ENCODE measurements at regions not wholly inside any gene's neighbourhood (a gene's known extent, or its start where the extent isn't known, plus 50 kb on each side); places are given as distances from the start of the nearest gene placed in this dataset.

DNA sequence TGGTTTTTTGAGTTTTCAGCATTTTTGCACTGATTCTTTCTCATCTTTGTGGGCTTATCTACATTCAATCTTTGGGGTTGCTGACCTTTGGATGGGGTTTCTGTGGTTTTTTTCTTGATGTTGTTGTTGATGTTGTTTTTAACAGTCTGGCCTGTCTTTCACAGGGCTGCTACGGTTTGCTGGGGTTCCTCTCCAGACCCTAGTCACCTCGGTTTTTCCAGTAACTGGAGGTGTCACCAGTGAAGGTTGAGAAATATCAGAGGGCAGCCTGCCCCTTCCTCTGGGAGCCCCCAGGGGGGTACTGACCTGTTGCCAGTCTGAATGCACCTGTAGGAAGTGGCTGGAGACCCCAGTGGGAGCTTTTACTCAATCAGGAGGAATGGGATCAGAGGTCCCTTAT is 365.4 kb downstream of the JRKL start:
- no peak overlapping the region for H2AFZ ChIP-seq (replicated peaks; ENCODE audit: low read length, poor library complexity)
- intact Hi-C loops (cut with micrococcal nuclease): no loop called here
- no peak overlapping the region for H3K9ac ChIP-seq (ENCODE audit: low read depth, low read length)

More for the DNA sequence above, 365.4 kb downstream of the JRKL start:
- BruUV-seq (replicated peaks): no TSS peak
- WGBS, 2 experiments (ENCODE audit: extremely low coverage in 2 of 2, insufficient read length in 1 of 2): no CpG with 5 or more reads among the region's 2 CpGs
- Histone ChIP-seq H2AK5ac (ENCODE audit: low read depth, low read length) (no peak overlapping the region), H3K56ac (ENCODE audit: extremely low read depth, insufficient read depth, low read length) (no peak overlapping the region), H4K8ac (ENCODE audit: low read depth in 2 of 2, low read length in 2 of 2) (no peak overlapping the region), H3K27ac (ENCODE audit: insufficient read depth, low read length) (no peak overlapping the region), H3K79me1 (ENCODE audit: low read depth in 1 of 2, low read length in 2 of 2) (no peaks in the 10 kb centered on the region), H3K4me1 (ENCODE audit: control insufficient read depth, insufficient read depth, low read length) (no peaks in the 10 kb centered on the region), H3K23ac (ENCODE audit: low read depth, low read length) (no peak overlapping the region), H3K36me3 (ENCODE audit: control insufficient read depth, insufficient read depth, low read length) (no peaks in the 10 kb centered on the region), H3K9me1 (ENCODE audit: insufficient read depth, low read length) (no peaks in the 10 kb centered on the region), H3K18ac (ENCODE audit: low read depth, low read length) (no peak overlapping the region), H4K91ac (ENCODE audit: insufficient read depth, low read depth, low read length) (no peak overlapping the region), H3K4me3 (ENCODE audit: insufficient read depth, low read depth, low read length) (no peak overlapping the region), H4K20me1 (ENCODE audit: insufficient read depth, low read length) (no peaks in the 10 kb centered on the region), H2AK9ac (replicated peaks; ENCODE audit: low read depth, low read length, poor library complexity) (no peak overlapping the region), H3K4ac (ENCODE audit: low read depth, low read length) (no peak overlapping the region), H2BK5ac (ENCODE audit: low read depth, low read length, poor library complexity, severe bottlenecking) (no peak overlapping the region), H2BK15ac (ENCODE audit: low read depth, low read length) (no peak overlapping the region), H2BK20ac (ENCODE audit: low read depth, low read length) (no peak overlapping the region), H3K27me3 (ENCODE audit: control insufficient read depth, insufficient read depth, low read length) (no peaks in the 10 kb centered on the region), H3K14ac (replicated peaks; ENCODE audit: low read depth, low read length) (no peak overlapping the region), H2BK120ac (ENCODE audit: low read depth, low read length) (no peak overlapping the region), H3K9me3 (ENCODE audit: control insufficient read depth, insufficient read depth, low read length) (no peaks in the 10 kb centered on the region), H3K4me2 (ENCODE audit: low read depth, low read length) (no peak overlapping the region), H4K5ac (ENCODE audit: low read depth, low read length) (no peak overlapping the region)
- DNase-seq: no peak
- in situ Hi-C loops (cut with MboI; ENCODE audit: low sequenced_read_pairs) (no loop called here), dilution Hi-C loops (cut with HindIII; ENCODE audit: low sequenced_read_pairs, unreplicated experiment) (no loop called here)
- CTCF ChIA-PET: no interaction called here
- no peak for ATAC-seq (ENCODE audit: low read depth)
- TF ChIP-seq MAZ (IDR thresholded peaks at IDR 0.05; ENCODE audit: borderline replicate concordance, low read depth, low read length) (no peak), NFE2L2 (IDR thresholded peaks at IDR 0.05; ENCODE audit: low read depth, low read length) (no peak), MAFK (IDR thresholded peaks at IDR 0.05; ENCODE audit: low read depth, low read length) (no peak), SMC3 (IDR thresholded peaks at IDR 0.05; ENCODE audit: low read depth, low read length) (no peak), RAD21 (IDR thresholded peaks at IDR 0.05; ENCODE audit: low read length) (no peak), POLR2A (IDR thresholded peaks at IDR 0.05; ENCODE audit: low read depth, low read length) (no peak), FOS (IDR thresholded peaks at IDR 0.05; ENCODE audit: low read depth, low read length) (no peak)
- POLR2A ChIA-PET (ENCODE audit: unreplicated experiment): interaction anchor here (0.6 kb wide), 1 partner anchor 15 kb away, joined by 7 read pairs; no protein-coding TSS in a partner anchor

Measured in IMR-90 (cell line).